ENCODE measurements at regions not wholly inside any gene's neighbourhood (a gene's known extent, or its start where the extent isn't known, plus 50 kb on each side); places are given as distances from the start of the nearest gene placed in this dataset.
A peak's percentile ranks its signal among the peaks of the same experiment; 100 is the strongest.

- ATAC-seq (ENCODE audit: low FRiP score) (no peak), DNase-seq (ENCODE audit: low spot score) (no peak)
- no peak for TF ChIP-seq CTCF (IDR thresholded peaks at IDR 0.05)
Observed at GRCh38 chr1:189960769-189961168, 516.9 kb downstream of the BRINP3 start.

- DNase-seq (ENCODE audit: low spot score) (no peak), ATAC-seq (ENCODE audit: low FRiP score) (peak; percentile 96)
- TF ChIP-seq CTCF (IDR thresholded peaks at IDR 0.05) = no peak
Observed at GRCh38 chr1:189962181-189962580, 515.5 kb downstream of the BRINP3 start.

GRCh38 chr1:189970331-189971230, 507.1 kb downstream of the BRINP3 start:
- DNase-seq (ENCODE audit: low spot score) = no peak
- no peak for TF ChIP-seq CTCF (IDR thresholded peaks at IDR 0.05)
- ATAC-seq (ENCODE audit: low FRiP score) = no peak

GRCh38 chr1:189971656-189972055, 506.0 kb downstream of the BRINP3 start:
- DNase-seq (ENCODE audit: low spot score) (no peak), ATAC-seq (ENCODE audit: low FRiP score) (no peak)
- no peak for TF ChIP-seq CTCF (IDR thresholded peaks at IDR 0.05)

GRCh38 chr1:189977184-189977583, 500.5 kb downstream of the BRINP3 start:
- no peak for DNase-seq (ENCODE audit: low spot score)

GRCh38 chr1:189983166-189983890, 494.3 kb downstream of the BRINP3 start:
- ATAC-seq (ENCODE audit: low FRiP score) = no peak

More at GRCh38 chr1:189977184-189977583, 500.5 kb downstream of the BRINP3 start:
- TF ChIP-seq CTCF (IDR thresholded peaks at IDR 0.05) = no peak
- ATAC-seq (ENCODE audit: low FRiP score) = no peak

More at GRCh38 chr1:189983166-189983890, 494.3 kb downstream of the BRINP3 start:
- no peak for DNase-seq (ENCODE audit: low spot score)
- TF ChIP-seq CTCF (IDR thresholded peaks at IDR 0.05) = no peak

Measured in omental fat pad (tissue), 3 donors.